Activated CD8-positive, alpha-beta T cell treated with anti-CD3 and anti-CD28 coated beads for 36 hours (primary cell): ENCODE measurements at regions not wholly inside any gene's neighbourhood (a gene's known extent, or its start where the extent isn't known, plus 50 kb on each side); places are given as distances from the start of the nearest gene placed in this dataset.

Experiments
- ATAC-seq: fragments of 200-7000 bp; cut with Tn5 transposase; one replicate; pipeline ENCODE4 v1.10.0; 2021; ENCODE audit warnings: mild to moderate bottlenecking, moderate library complexity
- CTCF ChIA-PET: fragments of 350-600 bp; sonication (Branson Sonifier 250); formaldehyde crosslinking; loops from one replicate; lab custom pipeline; 2021; ENCODE audit warnings: antibody characterized with exemption; lab: Charles Lee
- POLR2A ChIA-PET: fragments of 350-600 bp; sonication (Branson Sonifier 250); formaldehyde crosslinking; loops from one replicate; lab custom pipeline; 2021; ENCODE audit warnings: antibody characterized with exemption; lab: Charles Lee
- DNase-seq: peaks from one replicate; pipeline ENCODE4 v3.0.0-alpha.2; 2020
- H3K27ac Mint-ChIP-seq: one replicate; pipeline ENCODE4 v1.8.0; 2021; ENCODE audit warnings: mild to moderate bottlenecking, mixed read lengths
- H3K27me3 Mint-ChIP-seq: one replicate; pipeline ENCODE4 v1.8.0; 2021; ENCODE audit warnings: mixed read lengths
- H3K36me3 Mint-ChIP-seq: one replicate; pipeline ENCODE4 v1.8.0; 2021; ENCODE audit warnings: low read depth, mixed read lengths
- H3K4me1 Mint-ChIP-seq: one replicate; pipeline ENCODE4 v1.8.0; 2021; ENCODE audit warnings: low read depth, mixed read lengths
- H3K4me3 Mint-ChIP-seq: one replicate; pipeline ENCODE4 v1.8.0; 2021; ENCODE audit warnings: mild to moderate bottlenecking, moderate library complexity, mixed read lengths
- H3K9me3 Mint-ChIP-seq: one replicate; pipeline ENCODE4 v1.8.0; 2021; ENCODE audit warnings: mixed read lengths
- intact Hi-C: fragments of 100-400 bp; cut with micrococcal nuclease; formaldehyde crosslinking; loops from one replicate; pipeline ENCODE4 v1.10.0; 2022
- TF ChIP-seq, protein P1 (sequence below): fragments of 200-600 bp; IDR thresholded peaks from one replicate; pipeline ENCODE4 v1.8.0; 2022; ENCODE audit warnings: antibody characterized with exemption, mild to moderate bottlenecking

DNA sequence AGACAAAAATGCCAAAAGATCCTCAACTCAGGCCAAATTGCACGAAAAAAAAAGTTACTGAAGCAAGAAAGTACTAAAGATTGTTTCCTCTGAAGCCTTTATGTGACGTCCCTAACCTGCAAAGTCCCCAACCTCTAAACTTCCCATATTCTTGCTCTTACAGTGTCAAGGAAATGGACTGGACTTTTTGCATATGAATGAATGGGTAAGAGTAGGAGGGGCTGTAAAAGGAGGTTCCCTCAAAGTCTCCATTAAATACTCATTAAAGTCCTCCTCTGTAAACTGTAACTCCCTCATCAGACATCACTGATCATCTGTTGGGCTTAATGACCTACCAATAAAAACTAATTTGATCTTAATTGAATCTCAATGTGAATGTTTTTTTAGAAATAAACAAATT is 164.8 kb upstream of the STEAP1 start:
- intact Hi-C loops = no loop called here
- no peak overlapping the region for H3K27ac Mint-ChIP-seq
- no peak overlapping the region for H3K4me3 Mint-ChIP-seq
- CTCF ChIA-PET = no interaction called here
- H3K4me1 Mint-ChIP-seq = no peaks in the 10 kb centered on the region
- TF ChIP-seq, protein P1, sequence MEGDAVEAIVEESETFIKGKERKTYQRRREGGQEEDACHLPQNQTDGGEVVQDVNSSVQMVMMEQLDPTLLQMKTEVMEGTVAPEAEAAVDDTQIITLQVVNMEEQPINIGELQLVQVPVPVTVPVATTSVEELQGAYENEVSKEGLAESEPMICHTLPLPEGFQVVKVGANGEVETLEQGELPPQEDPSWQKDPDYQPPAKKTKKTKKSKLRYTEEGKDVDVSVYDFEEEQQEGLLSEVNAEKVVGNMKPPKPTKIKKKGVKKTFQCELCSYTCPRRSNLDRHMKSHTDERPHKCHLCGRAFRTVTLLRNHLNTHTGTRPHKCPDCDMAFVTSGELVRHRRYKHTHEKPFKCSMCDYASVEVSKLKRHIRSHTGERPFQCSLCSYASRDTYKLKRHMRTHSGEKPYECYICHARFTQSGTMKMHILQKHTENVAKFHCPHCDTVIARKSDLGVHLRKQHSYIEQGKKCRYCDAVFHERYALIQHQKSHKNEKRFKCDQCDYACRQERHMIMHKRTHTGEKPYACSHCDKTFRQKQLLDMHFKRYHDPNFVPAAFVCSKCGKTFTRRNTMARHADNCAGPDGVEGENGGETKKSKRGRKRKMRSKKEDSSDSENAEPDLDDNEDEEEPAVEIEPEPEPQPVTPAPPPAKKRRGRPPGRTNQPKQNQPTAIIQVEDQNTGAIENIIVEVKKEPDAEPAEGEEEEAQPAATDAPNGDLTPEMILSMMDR = no peak
- no peaks in the 10 kb centered on the region for H3K36me3 Mint-ChIP-seq
- DNase-seq (no peak), ATAC-seq (no peak)
- H3K9me3 Mint-ChIP-seq = peaks cover 6% of the 10 kb centered on the region
- no peaks in the 10 kb centered on the region for H3K27me3 Mint-ChIP-seq
- POLR2A ChIA-PET = no interaction called here

GRCh38 chr7:89994483-89994882 is 159.8 kb upstream of the STEAP1 start:
- intact Hi-C loops = no loop called here

GRCh38 chr7:89998554-89998953 is 155.7 kb upstream of the STEAP1 start:
- POLR2A ChIA-PET = no interaction called here
- no peak for ATAC-seq
- intact Hi-C loops = no loop called here

More at GRCh38 chr7:89994483-89994882, 159.8 kb upstream of the STEAP1 start:
- Mint-ChIP-seq H3K27ac (no peak overlapping the region), H3K36me3 (no peaks in the 10 kb centered on the region), H3K4me3 (no peak overlapping the region), H3K4me1 (no peaks in the 10 kb centered on the region), H3K27me3 (no peaks in the 10 kb centered on the region), H3K9me3 (peaks cover 10% of the 10 kb centered on the region)
- ChIA-PET CTCF (no interaction called here), POLR2A (no interaction called here)
- TF ChIP-seq, protein P1 = no peak
- ATAC-seq (no peak), DNase-seq (no peak)

DNA sequence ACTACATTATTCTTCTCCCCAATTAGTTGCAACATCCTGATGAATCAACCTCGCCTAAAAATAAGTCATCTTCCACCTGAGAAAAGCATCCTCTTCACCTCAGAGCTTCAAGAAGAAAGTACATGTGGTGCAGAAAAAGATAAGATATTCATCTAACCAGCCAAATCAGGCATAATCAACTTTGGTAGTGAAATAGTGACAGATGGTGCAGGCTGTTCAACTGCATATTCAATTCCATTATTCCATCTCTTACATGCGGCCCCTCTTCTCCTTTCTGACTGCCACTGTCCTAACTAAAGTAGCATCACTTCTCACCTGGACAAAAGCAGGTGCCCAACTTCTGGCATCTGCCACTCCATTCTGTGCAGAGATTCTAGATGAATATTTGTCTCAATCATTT is 148.4 kb upstream of the STEAP1 start:
- TF ChIP-seq, protein P1 = no peak
- H3K4me3 Mint-ChIP-seq = no peak overlapping the region
- peaks cover 4% of the 10 kb centered on the region for H3K27me3 Mint-ChIP-seq
- H3K4me1 Mint-ChIP-seq = no peaks in the 10 kb centered on the region
- POLR2A ChIA-PET = no interaction called here
- H3K36me3 Mint-ChIP-seq = no peaks in the 10 kb centered on the region
- DNase-seq = no peak
- no peak overlapping the region for H3K27ac Mint-ChIP-seq
- H3K9me3 Mint-ChIP-seq = no peaks in the 10 kb centered on the region
- CTCF ChIA-PET = no interaction called here
- intact Hi-C loops = no loop called here
- no peak for ATAC-seq

More at GRCh38 chr7:89998554-89998953, 155.7 kb upstream of the STEAP1 start:
- Mint-ChIP-seq H3K9me3 (peaks cover 7% of the 10 kb centered on the region), H3K36me3 (no peaks in the 10 kb centered on the region), H3K4me3 (no peak overlapping the region), H3K4me1 (no peaks in the 10 kb centered on the region), H3K27ac (no peak overlapping the region), H3K27me3 (no peaks in the 10 kb centered on the region)
- no peak for DNase-seq
- TF ChIP-seq, protein P1 = no peak
- CTCF ChIA-PET = no interaction called here

DNA sequence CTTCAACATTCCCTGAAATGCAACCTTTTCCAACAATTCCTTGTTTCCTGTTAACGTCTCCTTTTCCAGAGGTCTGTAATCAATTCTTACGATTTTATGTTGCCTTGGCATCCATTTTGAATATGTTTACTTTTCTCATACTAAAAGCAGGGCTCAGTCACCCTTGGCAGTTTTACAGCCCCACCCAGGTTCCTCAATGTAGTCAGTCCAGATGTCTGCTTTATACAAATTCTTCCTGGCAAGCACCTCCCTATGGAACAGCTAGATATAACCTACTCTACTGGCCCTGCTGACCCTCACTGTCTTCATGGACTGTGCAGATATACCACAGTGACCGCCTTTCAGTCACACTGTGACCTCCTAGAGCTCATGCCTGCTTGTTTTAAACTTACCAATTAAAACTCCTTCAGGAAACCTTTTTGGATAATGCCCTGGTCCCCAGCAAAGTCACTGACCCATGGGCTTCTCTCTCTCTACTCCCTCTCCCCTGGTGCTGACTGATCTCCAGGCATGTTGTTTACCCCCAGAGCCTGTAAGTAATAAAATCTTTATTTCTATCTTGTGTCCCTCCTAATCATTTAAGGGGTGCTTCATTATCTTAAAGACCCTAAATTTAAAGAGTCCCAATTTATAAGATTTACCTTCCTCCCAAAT is 147.1 kb upstream of the STEAP1 start:
- intact Hi-C loops = no loop called here
- CTCF ChIA-PET = no interaction called here

More for the DNA sequence above, 147.1 kb upstream of the STEAP1 start:
- DNase-seq (no peak), ATAC-seq (no peak)
- H3K4me3 Mint-ChIP-seq = no peak overlapping the region
- no peaks in the 10 kb centered on the region for H3K36me3 Mint-ChIP-seq
- POLR2A ChIA-PET = no interaction called here
- H3K27ac Mint-ChIP-seq = no peak overlapping the region
- peaks cover 4% of the 10 kb centered on the region for H3K27me3 Mint-ChIP-seq
- H3K9me3 Mint-ChIP-seq = no peaks in the 10 kb centered on the region
- H3K4me1 Mint-ChIP-seq = no peaks in the 10 kb centered on the region
- TF ChIP-seq, protein P1 = no peak
